Epithelial cell of proximal tubule (primary cell): ENCODE measurements at regions not wholly inside any gene's neighbourhood (a gene's known extent, or its start where the extent isn't known, plus 50 kb on each side); places are given as distances from the start of the nearest gene placed in this dataset.

Experiments
- DNase-seq: peaks from one replicate; pipeline ENCODE4 v3.0.0-alpha.2; 2011; ENCODE audit warnings: low read depth
- H3K4me3 ChIP-seq: 2 replicates; pipeline ENCODE4 v1.5.1; 2011; ENCODE audit warnings: low read depth, mild to moderate bottlenecking, low read length
- TF ChIP-seq, protein P1 (sequence below): conservative IDR thresholded peaks from 2 replicates; pipeline ENCODE4 v1.5.1; 2012; ENCODE audit warnings: low read depth, mild to moderate bottlenecking, low read length

DNA sequence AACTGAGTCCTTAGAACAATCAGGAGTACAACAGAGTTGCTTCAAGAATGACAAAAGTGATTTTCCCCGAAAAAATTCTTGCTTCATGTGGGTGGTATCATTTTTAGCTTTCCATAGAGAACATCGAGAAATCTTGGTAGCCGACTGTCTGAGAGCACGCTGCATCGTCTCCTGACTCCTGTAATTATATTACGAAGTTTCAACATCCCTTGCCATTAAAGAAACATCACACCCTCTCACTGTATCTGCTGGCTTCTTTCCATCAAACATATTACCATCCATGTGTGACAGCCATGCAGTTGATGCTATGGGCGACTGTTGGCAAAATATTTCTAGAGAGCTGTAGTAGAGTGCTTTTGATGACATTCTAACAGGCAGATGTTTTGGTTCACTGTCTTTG, 311.2 kb downstream of the CMPK2 start:
- H3K4me3 ChIP-seq = no peak overlapping the region
- no peak for DNase-seq
- TF ChIP-seq, protein P1, sequence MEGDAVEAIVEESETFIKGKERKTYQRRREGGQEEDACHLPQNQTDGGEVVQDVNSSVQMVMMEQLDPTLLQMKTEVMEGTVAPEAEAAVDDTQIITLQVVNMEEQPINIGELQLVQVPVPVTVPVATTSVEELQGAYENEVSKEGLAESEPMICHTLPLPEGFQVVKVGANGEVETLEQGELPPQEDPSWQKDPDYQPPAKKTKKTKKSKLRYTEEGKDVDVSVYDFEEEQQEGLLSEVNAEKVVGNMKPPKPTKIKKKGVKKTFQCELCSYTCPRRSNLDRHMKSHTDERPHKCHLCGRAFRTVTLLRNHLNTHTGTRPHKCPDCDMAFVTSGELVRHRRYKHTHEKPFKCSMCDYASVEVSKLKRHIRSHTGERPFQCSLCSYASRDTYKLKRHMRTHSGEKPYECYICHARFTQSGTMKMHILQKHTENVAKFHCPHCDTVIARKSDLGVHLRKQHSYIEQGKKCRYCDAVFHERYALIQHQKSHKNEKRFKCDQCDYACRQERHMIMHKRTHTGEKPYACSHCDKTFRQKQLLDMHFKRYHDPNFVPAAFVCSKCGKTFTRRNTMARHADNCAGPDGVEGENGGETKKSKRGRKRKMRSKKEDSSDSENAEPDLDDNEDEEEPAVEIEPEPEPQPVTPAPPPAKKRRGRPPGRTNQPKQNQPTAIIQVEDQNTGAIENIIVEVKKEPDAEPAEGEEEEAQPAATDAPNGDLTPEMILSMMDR = no peak

GRCh38 chr2:6556755-6557154, 309.0 kb downstream of the CMPK2 start:
- DNase-seq = peak; percentile 43
- no peak overlapping the region for H3K4me3 ChIP-seq
- TF ChIP-seq, protein P1 = no peak

DNA sequence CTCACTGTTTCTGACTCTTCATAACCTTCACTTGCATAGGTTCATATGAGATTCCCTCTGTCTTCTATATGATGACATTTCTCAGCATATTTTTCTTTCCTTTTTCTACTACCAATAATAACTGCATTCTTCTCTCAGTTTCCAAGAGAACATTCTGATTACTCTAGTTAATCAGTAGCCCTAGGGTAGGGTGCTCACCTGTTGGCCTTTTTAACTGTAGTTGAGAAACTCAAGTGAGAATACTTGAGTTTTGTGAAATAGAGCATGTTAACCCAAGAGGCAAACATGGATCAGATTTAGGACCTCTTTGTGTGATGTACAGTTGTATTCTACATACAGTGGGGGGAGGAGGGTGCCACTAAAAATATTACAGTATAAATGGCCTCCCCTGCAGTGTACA, 308.0 kb downstream of the CMPK2 start:
- TF ChIP-seq, protein P1 = no peak
- no peak for DNase-seq
- no peak overlapping the region for H3K4me3 ChIP-seq

GRCh38 chr2:6562771-6563170, 302.9 kb downstream of the CMPK2 start:
- TF ChIP-seq, protein P1 = no peak
- H3K4me3 ChIP-seq = no peak overlapping the region
- no peak for DNase-seq

DNA sequence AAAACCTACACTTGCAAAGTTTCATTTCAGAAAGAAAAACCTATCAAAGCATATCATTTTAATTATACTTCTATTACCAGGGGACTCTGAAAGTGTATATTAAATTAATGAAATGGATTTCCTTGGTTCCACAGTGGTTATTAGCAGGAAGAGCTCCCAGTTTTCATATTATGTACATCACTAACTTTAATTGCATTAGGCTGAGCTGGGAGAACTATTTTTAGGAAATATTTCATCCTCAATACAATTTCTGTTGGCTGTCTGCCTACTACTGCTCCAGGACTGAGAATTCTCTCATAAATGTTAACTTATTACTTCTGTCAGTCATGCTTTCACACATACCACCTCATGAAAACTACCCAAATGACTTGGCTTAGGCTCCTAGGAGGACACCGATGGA, 301.4 kb downstream of the CMPK2 start:
- H3K4me3 ChIP-seq = no peak overlapping the region
- DNase-seq = no peak
- TF ChIP-seq, protein P1 = no peak

DNA sequence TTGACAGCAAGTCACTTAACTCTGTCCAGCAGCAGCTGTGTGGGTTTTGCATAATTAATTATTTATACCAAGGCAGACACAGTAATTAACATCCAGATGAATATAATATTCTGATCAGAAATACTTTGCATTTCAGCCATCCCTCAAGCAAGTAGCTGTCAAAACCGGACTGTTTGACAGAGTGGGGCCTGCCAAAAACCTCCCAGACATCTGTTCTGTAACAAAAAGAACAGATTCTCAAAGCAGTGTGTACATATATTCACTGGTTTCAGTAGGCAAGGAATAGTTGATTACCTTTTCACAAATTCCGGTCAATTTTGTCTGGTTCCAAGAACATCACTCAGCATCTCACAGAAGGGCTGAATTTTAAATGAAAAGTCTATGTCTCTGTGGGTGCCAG, 291.6 kb downstream of the CMPK2 start:
- no peak for DNase-seq
- no peak overlapping the region for H3K4me3 ChIP-seq
- TF ChIP-seq, protein P1 = no peak

- TF ChIP-seq, protein P1 = no peak
- DNase-seq = no peak
Observed at GRCh38 chr2:6576302-6576701, 289.4 kb downstream of the CMPK2 start.

More at GRCh38 chr2:6576302-6576701, 289.4 kb downstream of the CMPK2 start:
- H3K4me3 ChIP-seq = no peak overlapping the region
